Subcutaneous abdominal adipose tissue (tissue), 5 donors: ENCODE measurements at regions not wholly inside any gene's neighbourhood (a gene's known extent, or its start where the extent isn't known, plus 50 kb on each side); places are given as distances from the start of the nearest gene placed in this dataset.

Experiments used
- H3K27ac ChIP-seq: one replicate; pipeline ENCODE4 v1.7.0; 2013; ENCODE audit warnings: low read depth, mild to moderate bottlenecking, inconsistent platforms, low read length, moderate library complexity
- H3K27me3 ChIP-seq, 5 donors: one replicate each; pipeline ENCODE4 v1.7.0; 2013; ENCODE audit warnings: low read length in 5 of 5, inconsistent platforms in 1 of 5; ENCODE audit not compliant: control insufficient read depth in 5 of 5, insufficient read depth in 4 of 5
- H3K36me3 ChIP-seq, 5 donors: one replicate each; pipeline ENCODE4 v1.7.0; 2013; ENCODE audit warnings: low read length in 5 of 5; ENCODE audit not compliant: control insufficient read depth in 5 of 5, insufficient read depth in 5 of 5
- H3K4me1 ChIP-seq, 5 donors: one replicate each; pipeline ENCODE4 v1.7.0; 2013; ENCODE audit warnings: low read length in 5 of 5, mild to moderate bottlenecking in 3 of 5, moderate library complexity in 1 of 5; ENCODE audit not compliant: control insufficient read depth in 5 of 5, insufficient read depth in 5 of 5
- H3K4me3 ChIP-seq, 5 donors: one replicate each; pipeline ENCODE4 v1.7.0; 2013; ENCODE audit warnings: low read length in 5 of 5, low read depth in 1 of 5
- H3K9ac ChIP-seq, 5 donors: one replicate each; pipeline ENCODE4 v1.7.0; 2013; ENCODE audit warnings: low read length in 5 of 5, mild to moderate bottlenecking in 4 of 5, moderate library complexity in 3 of 5
- H3K9me3 ChIP-seq, 5 donors: one replicate each; pipeline ENCODE4 v1.7.0; 2013; ENCODE audit warnings: low read length in 5 of 5; ENCODE audit not compliant: control insufficient read depth in 5 of 5
- donor health status: healthy.
- donor health status: healthy.
- donor health status: healthy.
- donor health status: healthy.
- donor health status: healthy.

GRCh38 chr15:26355472-26356074 lies 417.3 kb downstream of the GABRB3 start:
- Histone ChIP-seq H3K9ac (no peak overlapping the region), H3K4me3 (no peak overlapping the region), H3K9me3 (peaks cover 0 to 3% (median 3%) of the 10 kb centered on the region in 5 donors), H3K4me1 (no peaks in the 10 kb centered on the region), H3K27me3 (no peaks in the 10 kb centered on the region), H3K36me3 (no peaks in the 10 kb centered on the region), H3K27ac (no peak overlapping the region)

DNA sequence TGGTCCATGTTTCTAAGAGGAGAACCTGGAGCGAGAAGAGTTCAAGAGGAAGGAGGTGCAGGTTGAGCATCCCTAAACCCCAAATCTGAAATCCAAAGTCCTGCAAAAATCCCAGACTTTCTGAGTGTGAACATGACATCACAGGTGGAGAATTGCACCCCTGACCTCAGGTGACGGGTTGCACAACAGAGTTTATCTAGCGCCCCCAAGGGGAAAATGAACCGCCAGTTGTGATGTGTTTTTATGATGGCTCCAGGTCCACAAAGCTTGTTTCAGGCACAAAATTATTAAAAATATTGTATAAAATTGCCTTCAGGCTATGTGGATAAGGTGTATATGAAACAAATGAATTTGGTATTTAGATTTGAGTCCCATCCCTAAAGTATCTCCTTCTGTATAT lies 420.0 kb downstream of the GABRB3 start:
- H3K27me3 ChIP-seq = no peaks in the 10 kb centered on the region
- no peaks in the 10 kb centered on the region for H3K4me1 ChIP-seq
- H3K9ac ChIP-seq = no peak overlapping the region
- peaks cover 0 to 5% (median 3%) of the 10 kb centered on the region in 5 donors for H3K9me3 ChIP-seq
- no peaks in the 10 kb centered on the region for H3K36me3 ChIP-seq
- no peak overlapping the region for H3K27ac ChIP-seq
- H3K4me3 ChIP-seq = no peak overlapping the region

DNA sequence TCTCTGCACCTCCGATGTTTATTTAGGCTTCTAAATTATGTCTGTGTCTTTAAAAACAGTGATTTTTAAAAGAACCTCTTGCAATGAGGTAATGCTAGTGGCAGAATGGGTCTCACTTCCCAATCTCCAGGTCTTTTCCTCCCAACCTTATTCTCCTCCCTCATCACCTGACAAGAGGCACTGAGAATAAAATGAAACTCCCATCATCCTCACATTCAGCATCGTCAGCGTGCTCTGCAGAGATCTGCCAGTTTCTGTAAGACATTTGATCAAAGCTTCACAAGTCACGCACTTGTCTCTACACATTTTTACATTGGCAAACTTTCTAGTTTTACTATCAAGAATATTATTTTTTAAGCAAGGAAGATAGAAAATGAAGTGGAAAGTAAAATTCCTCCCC lies 420.5 kb downstream of the GABRB3 start:
- H3K27me3 ChIP-seq = no peaks in the 10 kb centered on the region
- H3K9ac ChIP-seq = no peak overlapping the region
- no peak overlapping the region for H3K4me3 ChIP-seq
- no peaks in the 10 kb centered on the region for H3K36me3 ChIP-seq
- H3K9me3 ChIP-seq = peaks cover 0 to 7% (median 3%) of the 10 kb centered on the region in 5 donors
- H3K4me1 ChIP-seq = no peaks in the 10 kb centered on the region
- H3K27ac ChIP-seq = no peak overlapping the region

- Histone ChIP-seq H3K9ac (no peak overlapping the region), H3K4me1 (no peaks in the 10 kb centered on the region), H3K27ac (no peak overlapping the region), H3K9me3 (peaks cover 0 to 4% (median 0%) of the 10 kb centered on the region in 5 donors), H3K36me3 (no peaks in the 10 kb centered on the region), H3K27me3 (no peaks in the 10 kb centered on the region), H3K4me3 (no peak overlapping the region)
These were observed 447.4 kb downstream of the GABRB3 start for GRCh38 chr15:26325495-26325894.

GRCh38 chr15:26323566-26323965 lies 449.3 kb downstream of the GABRB3 start:
- Histone ChIP-seq H3K9ac (no peak overlapping the region), H3K27ac (no peak overlapping the region), H3K4me1 (no peaks in the 10 kb centered on the region), H3K9me3 (no peaks in the 10 kb centered on the region), H3K4me3 (no peak overlapping the region), H3K36me3 (no peaks in the 10 kb centered on the region), H3K27me3 (no peaks in the 10 kb centered on the region)

GRCh38 chr15:26318689-26319088 lies 454.2 kb downstream of the GABRB3 start:
- no peak overlapping the region for H3K27ac ChIP-seq
- peaks cover 0 to 3% (median 0%) of the 10 kb centered on the region in 5 donors for H3K9me3 ChIP-seq
- no peak overlapping the region for H3K9ac ChIP-seq
- H3K27me3 ChIP-seq = no peaks in the 10 kb centered on the region
- H3K4me3 ChIP-seq = no peak overlapping the region
- H3K36me3 ChIP-seq = no peaks in the 10 kb centered on the region
- no peaks in the 10 kb centered on the region for H3K4me1 ChIP-seq

- H3K4me1 ChIP-seq = no peaks in the 10 kb centered on the region
- no peak overlapping the region for H3K4me3 ChIP-seq
- H3K9ac ChIP-seq = no peak overlapping the region
- no peak overlapping the region for H3K27ac ChIP-seq
- H3K27me3 ChIP-seq = no peaks in the 10 kb centered on the region
- peaks cover 0 to 9% (median 5%) of the 10 kb centered on the region in 5 donors for H3K9me3 ChIP-seq
- no peaks in the 10 kb centered on the region for H3K36me3 ChIP-seq
These were observed 451.4 kb upstream of the ATP10A start for GRCh38 chr15:26314577-26314976.

DNA sequence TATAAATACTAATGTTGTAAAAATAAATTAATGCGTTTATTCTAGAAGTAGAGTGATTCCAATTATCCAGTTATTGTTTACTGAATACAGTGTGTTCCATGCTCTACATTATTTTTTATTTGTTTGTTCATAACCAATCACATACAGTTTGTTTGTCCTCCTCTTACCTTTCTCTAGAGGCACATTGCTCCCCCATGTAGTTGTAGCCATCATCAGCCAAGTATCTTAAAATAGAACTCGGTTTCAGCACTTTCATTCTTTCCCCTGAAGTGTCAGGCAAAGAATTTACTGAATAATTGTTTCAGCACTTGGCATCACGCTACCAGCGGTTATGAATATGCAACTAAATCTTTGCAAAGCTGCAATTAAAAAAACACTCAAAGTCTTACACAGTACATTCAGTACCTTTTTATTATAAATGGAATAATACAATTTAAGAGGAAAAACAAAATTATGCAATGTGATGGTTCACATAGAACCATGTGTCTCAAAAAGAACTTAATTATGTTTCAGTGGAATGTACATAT lies 448.6 kb upstream of the ATP10A start:
- Histone ChIP-seq H3K9ac (no peak overlapping the region), H3K27ac (no peak overlapping the region), H3K36me3 (no peaks in the 10 kb centered on the region), H3K9me3 (peaks cover 0 to 15% (median 2%) of the 10 kb centered on the region in 5 donors), H3K4me3 (no peak overlapping the region), H3K27me3 (no peaks in the 10 kb centered on the region), H3K4me1 (no peaks in the 10 kb centered on the region)

DNA sequence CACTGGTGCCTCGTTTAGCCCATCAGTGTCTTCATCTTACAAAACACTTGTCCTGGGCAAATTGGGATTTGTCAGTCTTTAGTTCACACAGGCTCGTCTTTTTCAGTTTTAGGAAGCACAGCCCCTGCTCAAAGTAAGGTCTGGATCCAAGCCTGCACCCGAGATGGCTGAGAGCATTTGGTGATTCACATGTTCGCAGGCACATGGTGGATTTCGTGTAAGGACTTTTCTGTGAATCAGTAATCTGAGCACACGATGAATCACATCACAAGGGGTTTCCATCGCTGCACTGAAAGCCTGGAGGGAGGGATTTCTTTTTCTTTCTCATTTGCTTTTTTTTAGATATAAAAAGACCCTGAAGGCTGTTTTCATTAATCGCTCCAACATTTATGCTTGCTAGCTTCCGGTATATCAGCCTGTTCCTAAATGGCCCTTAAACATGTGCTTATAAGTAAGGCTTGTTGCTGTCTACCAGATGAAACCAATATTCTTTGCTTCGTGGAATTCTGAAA lies 435.6 kb upstream of the ATP10A start:
- no peaks in the 10 kb centered on the region for H3K36me3 ChIP-seq
- H3K4me1 ChIP-seq = no peaks in the 10 kb centered on the region
- no peak overlapping the region for H3K27ac ChIP-seq
- no peaks in the 10 kb centered on the region for H3K9me3 ChIP-seq
- no peak overlapping the region for H3K9ac ChIP-seq
- no peak overlapping the region for H3K4me3 ChIP-seq
- H3K27me3 ChIP-seq = no peaks in the 10 kb centered on the region

GRCh38 chr15:26298010-26298658 lies 435.0 kb upstream of the ATP10A start:
- H3K4me3 ChIP-seq = no peak overlapping the region
- H3K9me3 ChIP-seq = no peaks in the 10 kb centered on the region
- no peaks in the 10 kb centered on the region for H3K27me3 ChIP-seq
- H3K36me3 ChIP-seq = no peaks in the 10 kb centered on the region
- no peak overlapping the region for H3K27ac ChIP-seq
- no peak overlapping the region for H3K9ac ChIP-seq
- H3K4me1 ChIP-seq = no peaks in the 10 kb centered on the region
